HCT116 (cell line): ENCODE measurements at regions not wholly inside any gene's neighbourhood (a gene's known extent, or its start where the extent isn't known, plus 50 kb on each side); places are given as distances from the start of the nearest gene placed in this dataset.

Experiments
- ATAC-seq: fragments of 200-7000 bp; cut with Tn5 transposase; 2 replicates; pipeline ENCODE4 v1.9.1; 2020; ENCODE audit warnings: mild to moderate bottlenecking, moderate library complexity
- BruUV-seq: library from RNA; stranded (reverse); fragments of 400-500 nt; replicated peaks from 2 replicates; lab custom pipeline; 2021; lab: Mats Ljungman, UMichigan
- CTCF ChIA-PET: fragments of 300-600 bp; sonication (Branson Sonifier 250); formaldehyde crosslinking; loops from one replicate; lab custom pipeline; 2021; ENCODE audit warnings: antibody characterized with exemption; lab: Charles Lee
- POLR2A ChIA-PET: fragments of 300-600, 350-600 bp; sonication (Branson Sonifier 250); formaldehyde crosslinking; loops from one replicate; lab custom pipeline; 2021; ENCODE audit warnings: antibody characterized with exemption; lab: Charles Lee
- RAD21 ChIA-PET, 2 experiments: fragments of 300-600 bp; sonication (Branson Sonifier 250); formaldehyde crosslinking; loops; one replicate each; lab custom pipeline; 2023; ENCODE audit warnings: low total read pairs in 2 of 2; ENCODE audit not compliant: uncharacterized antibody in 2 of 2, unreplicated experiment in 2 of 2, low non-redundant PET in 1 of 2; lab: Charles Lee
- DNase-seq: peaks from one replicate; pipeline ENCODE4 v3.0.0-alpha.2; 2010; ENCODE audit warnings: low read depth, low spot score
- H2AFZ ChIP-seq: fragments of 200-600 bp; shearing (Covaris generic), sonication (generic); 2 replicates; pipeline ENCODE4 v1.6.1; 2017; ENCODE audit warnings: low read depth, mixed run types, mixed read lengths, antibody characterized with exemption, low read length; ENCODE audit not compliant: poor library complexity, severe bottlenecking
- H3K27ac ChIP-seq: 2 replicates; pipeline ENCODE4 v1.5.1; 2012; ENCODE audit warnings: low read depth, low read length
- H3K27me3 ChIP-seq: fragments of 200-600 bp; sonication (generic); 2 replicates; pipeline ENCODE4 v1.6.1; 2016; ENCODE audit warnings: mixed run types, low read length, mixed read lengths; ENCODE audit not compliant: insufficient read depth
- H3K36me3 ChIP-seq, 2 experiments: fragments of 200-500 bp in 1 of 2; fragments of 200-600 bp in 1 of 2; sonication (Bioruptor generic) in 1 of 2; sonication (generic) in 1 of 2; 2 replicates each; pipeline versions ENCODE4 v1.5.1 to v1.6.1; 2014 to 2016; ENCODE audit warnings: low read length in 2 of 2, inconsistent platforms in 1 of 2, mixed read lengths in 1 of 2, mixed run types in 1 of 2; ENCODE audit not compliant: insufficient read depth in 2 of 2, control insufficient read depth in 1 of 2
- H3K4me1 ChIP-seq, 2 experiments: fragments of 200-600 bp in 1 of 2; sonication (generic) in 1 of 2; 2 replicates each; pipeline versions ENCODE4 v1.5.1 to v1.6.1; 2012 to 2017; ENCODE audit warnings: low read length in 2 of 2, inconsistent platforms in 1 of 2, mild to moderate bottlenecking in 1 of 2, mixed read lengths in 1 of 2, mixed run types in 1 of 2, moderate library complexity in 1 of 2; ENCODE audit not compliant: insufficient read depth in 2 of 2, control insufficient read depth in 1 of 2
- H3K4me2 ChIP-seq: fragments of 200-600 bp; sonication (generic); 2 replicates; pipeline ENCODE4 v1.6.1; 2017; ENCODE audit warnings: mixed run types, low read length, mixed read lengths
- H3K4me3 ChIP-seq, 2 experiments: fragments of 200-600 bp in 1 of 2; sonication (generic) in 1 of 2; replicated peaks in 1 of 2; 2 replicates each; pipeline ENCODE4 v1.5.1; 2011 to 2016; ENCODE audit warnings: low read length in 2 of 2, control low read depth in 1 of 2, low read depth in 1 of 2, mild to moderate bottlenecking in 1 of 2, mixed read lengths in 1 of 2, mixed run types in 1 of 2
- H3K79me2 ChIP-seq: fragments of 200-600 bp; sonication (generic); 2 replicates; pipeline ENCODE4 v1.6.1; 2017; ENCODE audit warnings: mild to moderate bottlenecking, mixed run types, low read length, moderate library complexity, mixed read lengths; ENCODE audit not compliant: insufficient read depth
- H3K9ac ChIP-seq: fragments of 200-600 bp; sonication (generic); 2 replicates; pipeline ENCODE4 v1.6.1; 2016; ENCODE audit warnings: low read length, mixed read lengths
- H3K9me2 ChIP-seq: fragments of 200-600 bp; sonication (generic), shearing (Covaris generic); 2 replicates; pipeline ENCODE4 v1.6.1; 2017; ENCODE audit warnings: mixed run types, mild to moderate bottlenecking, moderate library complexity; ENCODE audit not compliant: insufficient read depth
- H3K9me3 ChIP-seq, 2 experiments: fragments of 200-500 bp in 1 of 2; fragments of 200-600 bp in 1 of 2; sonication (Bioruptor generic) in 1 of 2; sonication (generic) in 1 of 2; 2 replicates each; pipeline ENCODE4 v1.6.1; 2014 to 2017; ENCODE audit warnings: low read length in 2 of 2, mixed read lengths in 2 of 2, inconsistent platforms in 1 of 2, low read depth in 1 of 2, mild to moderate bottlenecking in 1 of 2, mixed run types in 1 of 2, moderate library complexity in 1 of 2; ENCODE audit not compliant: control insufficient read depth in 1 of 2, insufficient read depth in 1 of 2
- H4K20me1 ChIP-seq: fragments of 200-600 bp; sonication (generic), shearing (Covaris generic); 2 replicates; pipeline ENCODE4 v1.6.1; 2017; ENCODE audit warnings: mixed run types, mild to moderate bottlenecking, moderate library complexity; ENCODE audit not compliant: insufficient read depth
- EGR1 ChIP-seq: IDR thresholded peaks from 2 replicates; pipeline ENCODE4 v1.6.1; 2012; ENCODE audit warnings: low read depth
- EZH2 ChIP-seq: fragments of 200-600 bp; sonication (generic); IDR thresholded peaks from 2 replicates; pipeline ENCODE4 v1.6.1; 2017; ENCODE audit warnings: antibody characterized with exemption, mixed run types
- EZH2phosphoT487 ChIP-seq: fragments of 200-600 bp; IDR thresholded peaks from 2 replicates; pipeline ENCODE4 v1.6.1; 2018; ENCODE audit warnings: antibody characterized with exemption, borderline replicate concordance
- FOSL1 ChIP-seq: IDR thresholded peaks from 2 replicates; pipeline ENCODE4 v1.6.1; 2012; ENCODE audit warnings: low read depth
- JUND ChIP-seq: IDR thresholded peaks from 2 replicates; pipeline ENCODE4 v1.6.1; 2012
- POLR2A ChIP-seq: IDR thresholded peaks from 2 replicates; pipeline ENCODE4 v1.7.0; 2011; ENCODE audit warnings: borderline replicate concordance; ENCODE audit not compliant: insufficient read depth, insufficient read length; ENCODE audit errors: extremely low read depth
- RAD21 ChIP-seq: IDR thresholded peaks from 2 replicates; pipeline ENCODE4 v1.6.1; 2012; ENCODE audit warnings: low read depth, mild to moderate bottlenecking
- SIN3A ChIP-seq: IDR thresholded peaks from 2 replicates; pipeline ENCODE4 v1.6.1; 2012; ENCODE audit warnings: low read depth
- SRF ChIP-seq: IDR thresholded peaks from 2 replicates; pipeline ENCODE4 v1.6.1; 2012; ENCODE audit warnings: low read depth
- ZFX ChIP-seq: fragments of 450-650 bp; IDR thresholded peaks from 2 replicates; pipeline ENCODE4 v1.6.1; 2017
- ZNF274 ChIP-seq: fragments of 200-500 bp; sonication (Bioruptor generic); IDR thresholded peaks from 2 replicates; pipeline ENCODE4 v1.6.1; 2014; ENCODE audit warnings: mild to moderate bottlenecking, low read depth, low read length, inconsistent platforms
- intact Hi-C: fragments of 100-400 bp; cut with micrococcal nuclease; formaldehyde crosslinking; loops from 2 replicates; pipeline ENCODE4 v1.10.0; 2022
- TF ChIP-seq, protein P1 (sequence below): IDR thresholded peaks from 2 replicates; pipeline ENCODE4 v1.6.1; 2012; ENCODE audit warnings: low read depth
- TF ChIP-seq, protein P2 (sequence below), 3 experiments: fragments of 200-600 bp in 1 of 3; sonication (generic) in 1 of 3; IDR thresholded peaks in 2 of 3; conservative IDR thresholded peaks in 1 of 3; 2 replicates each; pipeline ENCODE4 v1.5.1; 2012 to 2017; ENCODE audit warnings: low read depth in 2 of 3, low read length in 2 of 3, antibody characterized with exemption in 1 of 3, borderline replicate concordance in 1 of 3, control low read depth in 1 of 3, mild to moderate bottlenecking in 1 of 3, mixed read lengths in 1 of 3, mixed run types in 1 of 3, moderate library complexity in 1 of 3; ENCODE audit not compliant: insufficient read depth in 1 of 3

DNA sequence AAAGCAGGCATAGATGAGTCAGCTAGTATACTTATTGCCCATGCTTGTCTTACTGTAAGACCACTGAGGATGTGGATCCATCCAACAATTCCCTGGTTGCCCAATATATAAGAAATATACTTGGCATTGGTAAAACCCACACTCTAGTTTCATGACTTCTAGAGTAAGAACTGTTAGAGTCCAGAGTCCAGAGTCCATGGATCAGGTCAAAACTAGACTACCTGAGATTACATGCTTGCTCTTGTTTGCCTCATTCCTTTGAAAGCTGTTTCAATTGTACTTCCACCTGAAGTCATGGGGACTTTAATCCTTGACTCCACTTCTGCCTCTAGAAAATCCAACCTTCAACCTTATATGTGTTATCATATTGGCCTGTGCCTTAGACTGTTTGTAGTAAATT is 707.6 kb upstream of the FAM98A start:
- H3K27me3 ChIP-seq = no peaks in the 10 kb centered on the region
- H4K20me1 ChIP-seq = no peaks in the 10 kb centered on the region
- H2AFZ ChIP-seq = no peak overlapping the region
- no peaks in the 10 kb centered on the region for H3K36me3 ChIP-seq
- ChIA-PET CTCF (no interaction called here), POLR2A (no interaction called here)
- intact Hi-C loops = no loop called here
- no TSS peak for BruUV-seq
- TF ChIP-seq, protein P1, sequence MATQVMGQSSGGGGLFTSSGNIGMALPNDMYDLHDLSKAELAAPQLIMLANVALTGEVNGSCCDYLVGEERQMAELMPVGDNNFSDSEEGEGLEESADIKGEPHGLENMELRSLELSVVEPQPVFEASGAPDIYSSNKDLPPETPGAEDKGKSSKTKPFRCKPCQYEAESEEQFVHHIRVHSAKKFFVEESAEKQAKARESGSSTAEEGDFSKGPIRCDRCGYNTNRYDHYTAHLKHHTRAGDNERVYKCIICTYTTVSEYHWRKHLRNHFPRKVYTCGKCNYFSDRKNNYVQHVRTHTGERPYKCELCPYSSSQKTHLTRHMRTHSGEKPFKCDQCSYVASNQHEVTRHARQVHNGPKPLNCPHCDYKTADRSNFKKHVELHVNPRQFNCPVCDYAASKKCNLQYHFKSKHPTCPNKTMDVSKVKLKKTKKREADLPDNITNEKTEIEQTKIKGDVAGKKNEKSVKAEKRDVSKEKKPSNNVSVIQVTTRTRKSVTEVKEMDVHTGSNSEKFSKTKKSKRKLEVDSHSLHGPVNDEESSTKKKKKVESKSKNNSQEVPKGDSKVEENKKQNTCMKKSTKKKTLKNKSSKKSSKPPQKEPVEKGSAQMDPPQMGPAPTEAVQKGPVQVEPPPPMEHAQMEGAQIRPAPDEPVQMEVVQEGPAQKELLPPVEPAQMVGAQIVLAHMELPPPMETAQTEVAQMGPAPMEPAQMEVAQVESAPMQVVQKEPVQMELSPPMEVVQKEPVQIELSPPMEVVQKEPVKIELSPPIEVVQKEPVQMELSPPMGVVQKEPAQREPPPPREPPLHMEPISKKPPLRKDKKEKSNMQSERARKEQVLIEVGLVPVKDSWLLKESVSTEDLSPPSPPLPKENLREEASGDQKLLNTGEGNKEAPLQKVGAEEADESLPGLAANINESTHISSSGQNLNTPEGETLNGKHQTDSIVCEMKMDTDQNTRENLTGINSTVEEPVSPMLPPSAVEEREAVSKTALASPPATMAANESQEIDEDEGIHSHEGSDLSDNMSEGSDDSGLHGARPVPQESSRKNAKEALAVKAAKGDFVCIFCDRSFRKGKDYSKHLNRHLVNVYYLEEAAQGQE = no peak
- TF ChIP-seq JUND = no peak
- TF ChIP-seq POLR2A = no peak
- TF ChIP-seq EGR1 = no peak
- no peak for TF ChIP-seq FOSL1
- no peak for TF ChIP-seq SIN3A
- TF ChIP-seq, all 23 proteins: peak for 0
- Histone ChIP-seq H3K9me3 (peaks cover 0 to 7% of the 10 kb centered on the region in 2 experiments; a peak in 2 of 4 replicates), H3K9me2 (no peaks in the 10 kb centered on the region), H3K4me1 (no peaks in the 10 kb centered on the region), H3K27ac (no peak overlapping the region), H3K9ac (no peak overlapping the region), H3K4me3 (no peak overlapping the region), H3K4me2 (no peak overlapping the region), H3K79me2 (no peaks in the 10 kb centered on the region)
- ATAC-seq = no peak
- no peak for DNase-seq
- RAD21 ChIA-PET = no interaction called here

GRCh38 chr2:34305587-34305986 is 706.5 kb upstream of the FAM98A start:
- Histone ChIP-seq H2AFZ (no peak overlapping the region), H3K9me3 (peaks cover 0 to 11% of the 10 kb centered on the region in 2 experiments; a peak in 2 of 4 replicates), H3K9me2 (no peaks in the 10 kb centered on the region), H3K4me3 (no peak overlapping the region), H3K79me2 (no peaks in the 10 kb centered on the region), H3K27ac (no peak overlapping the region), H3K4me1 (no peaks in the 10 kb centered on the region), H3K36me3 (no peaks in the 10 kb centered on the region), H3K27me3 (no peaks in the 10 kb centered on the region)
- CTCF ChIA-PET = no interaction called here
- intact Hi-C loops = no loop called here
- no TSS peak for BruUV-seq
- DNase-seq = no peak
- POLR2A ChIA-PET = no interaction called here
- ATAC-seq = no peak
- RAD21 ChIA-PET = no interaction called here
- TF ChIP-seq RAD21 (no peak), ZNF274 (no peak), ZFX (no peak), POLR2A (no peak), EGR1 (no peak), SRF (no peak), EZH2phosphoT487 (no peak), JUND (no peak), EZH2 (no peak)
- TF ChIP-seq, protein P2, sequence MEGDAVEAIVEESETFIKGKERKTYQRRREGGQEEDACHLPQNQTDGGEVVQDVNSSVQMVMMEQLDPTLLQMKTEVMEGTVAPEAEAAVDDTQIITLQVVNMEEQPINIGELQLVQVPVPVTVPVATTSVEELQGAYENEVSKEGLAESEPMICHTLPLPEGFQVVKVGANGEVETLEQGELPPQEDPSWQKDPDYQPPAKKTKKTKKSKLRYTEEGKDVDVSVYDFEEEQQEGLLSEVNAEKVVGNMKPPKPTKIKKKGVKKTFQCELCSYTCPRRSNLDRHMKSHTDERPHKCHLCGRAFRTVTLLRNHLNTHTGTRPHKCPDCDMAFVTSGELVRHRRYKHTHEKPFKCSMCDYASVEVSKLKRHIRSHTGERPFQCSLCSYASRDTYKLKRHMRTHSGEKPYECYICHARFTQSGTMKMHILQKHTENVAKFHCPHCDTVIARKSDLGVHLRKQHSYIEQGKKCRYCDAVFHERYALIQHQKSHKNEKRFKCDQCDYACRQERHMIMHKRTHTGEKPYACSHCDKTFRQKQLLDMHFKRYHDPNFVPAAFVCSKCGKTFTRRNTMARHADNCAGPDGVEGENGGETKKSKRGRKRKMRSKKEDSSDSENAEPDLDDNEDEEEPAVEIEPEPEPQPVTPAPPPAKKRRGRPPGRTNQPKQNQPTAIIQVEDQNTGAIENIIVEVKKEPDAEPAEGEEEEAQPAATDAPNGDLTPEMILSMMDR (IDR thresholded peaks at IDR 0.05 in 2 of 3, conservative IDR thresholded peaks at IDR 0.05 in 1 of 3; ENCODE audit: borderline replicate concordance in 1 of 3, insufficient read depth in 1 of 3, low read depth in 2 of 3, low read length in 2 of 3) = no peak
- TF ChIP-seq, all 23 proteins: peak for 0
- Histone ChIP-seq H3K9ac (no peak overlapping the region), H4K20me1 (no peaks in the 10 kb centered on the region), H3K4me2 (no peak overlapping the region)
